Neural crest cell (in vitro differentiated cells): ENCODE measurements at regions not wholly inside any gene's neighbourhood (a gene's known extent, or its start where the extent isn't known, plus 50 kb on each side); places are given as distances from the start of the nearest gene placed in this dataset.

Experiments used
- DNase-seq: peaks from one replicate; pipeline ENCODE4 v3.0.0; 2021; ENCODE audit warnings: low read depth, mixed read lengths, low spot score
- H3K27ac Mint-ChIP-seq: one replicate; pipeline ENCODE4 v1.8.0; 2021; ENCODE audit warnings: mild to moderate bottlenecking, mixed read lengths; ENCODE audit not compliant: unreplicated experiment
- H3K27me3 Mint-ChIP-seq: 2 replicates; pipeline ENCODE4 v1.8.0; 2021; ENCODE audit warnings: low read depth, mild to moderate bottlenecking, mixed read lengths
- H3K36me3 Mint-ChIP-seq: 2 replicates; pipeline ENCODE4 v1.8.0; 2021; ENCODE audit warnings: low read depth, mild to moderate bottlenecking, mixed read lengths
- H3K4me1 Mint-ChIP-seq: 2 replicates; pipeline ENCODE4 v1.8.0; 2021; ENCODE audit warnings: mixed read lengths
- H3K4me3 Mint-ChIP-seq: one replicate; pipeline ENCODE4 v1.8.0; 2021; ENCODE audit warnings: mild to moderate bottlenecking, mixed read lengths
- H3K9me3 Mint-ChIP-seq: 2 replicates; pipeline ENCODE4 v1.8.0; 2021; ENCODE audit warnings: mixed read lengths
- CTCF ChIP-seq: fragments of 200-600 bp; sonication (generic); conservative IDR thresholded peaks from 2 replicates; pipeline ENCODE4 v1.5.0; 2021; ENCODE audit warnings: antibody characterized with exemption, mild to moderate bottlenecking

GRCh38 chr2:163808406-163808805 is 72.6 kb upstream of the FIGN start:
- Mint-ChIP-seq H3K27me3 (no peaks in the 10 kb centered on the region), H3K9me3 (peaks cover 2% of the 10 kb centered on the region), H3K27ac (no peak overlapping the region), H3K4me1 (peaks cover 4% of the 10 kb centered on the region), H3K36me3 (no peaks in the 10 kb centered on the region), H3K4me3 (no peak overlapping the region)
- DNase-seq: no peak
- TF ChIP-seq CTCF: no peak

- Mint-ChIP-seq H3K27ac (no peak overlapping the region), H3K4me1 (peaks cover 30% of the 10 kb centered on the region), H3K36me3 (no peaks in the 10 kb centered on the region), H3K4me3 (no peak overlapping the region), H3K9me3 (no peaks in the 10 kb centered on the region), H3K27me3 (no peaks in the 10 kb centered on the region)
- no peak for TF ChIP-seq CTCF
- no peak for DNase-seq
These were observed 66.5 kb upstream of the FIGN start for GRCh38 chr2:163802284-163802683.

- no peak for DNase-seq
- Mint-ChIP-seq H3K4me3 (no peak overlapping the region), H3K9me3 (no peaks in the 10 kb centered on the region), H3K4me1 (peaks cover 30% of the 10 kb centered on the region), H3K36me3 (no peaks in the 10 kb centered on the region), H3K27me3 (no peaks in the 10 kb centered on the region), H3K27ac (peak overlapping the region; percentile 53)
- TF ChIP-seq CTCF: no peak
These were observed 65.7 kb upstream of the FIGN start for GRCh38 chr2:163801486-163801885.

- peak overlapping the region; percentile 53 for H3K27ac Mint-ChIP-seq
- DNase-seq: peak; percentile 2
- H3K36me3 Mint-ChIP-seq: no peaks in the 10 kb centered on the region
- H3K9me3 Mint-ChIP-seq: no peaks in the 10 kb centered on the region
- H3K4me1 Mint-ChIP-seq: peaks cover 30% of the 10 kb centered on the region
- TF ChIP-seq CTCF: no peak
- no peaks in the 10 kb centered on the region for H3K27me3 Mint-ChIP-seq
- H3K4me3 Mint-ChIP-seq: no peak overlapping the region
These were observed 65.2 kb upstream of the FIGN start for GRCh38 chr2:163800951-163801381.

- Mint-ChIP-seq H3K4me3 (no peak overlapping the region), H3K36me3 (no peaks in the 10 kb centered on the region), H3K27ac (no peak overlapping the region), H3K4me1 (peaks cover 30% of the 10 kb centered on the region), H3K27me3 (no peaks in the 10 kb centered on the region), H3K9me3 (no peaks in the 10 kb centered on the region)
- no peak for TF ChIP-seq CTCF
- no peak for DNase-seq
These were observed 64.0 kb upstream of the FIGN start for GRCh38 chr2:163799807-163800206.

GRCh38 chr2:163794635-163795034 is 58.8 kb upstream of the FIGN start:
- no peaks in the 10 kb centered on the region for H3K27me3 Mint-ChIP-seq

More at GRCh38 chr2:163794635-163795034, 58.8 kb upstream of the FIGN start:
- Mint-ChIP-seq H3K27ac (no peak overlapping the region), H3K4me3 (no peak overlapping the region), H3K4me1 (peaks cover 5% of the 10 kb centered on the region), H3K9me3 (no peaks in the 10 kb centered on the region), H3K36me3 (no peaks in the 10 kb centered on the region)
- no peak for DNase-seq
- TF ChIP-seq CTCF: no peak
